HG03521 (cell line): ENCODE measurements at regions not wholly inside any gene's neighbourhood (a gene's known extent, or its start where the extent isn't known, plus 50 kb on each side); places are given as distances from the start of the nearest gene placed in this dataset.

Source experiments
- ATAC-seq: cut with Tn5 transposase; IDR thresholded peaks from one replicate; pipeline ENCODE4 v1.9.1; 2021; ENCODE audit warnings: mild to moderate bottlenecking, moderate library complexity; ENCODE audit not compliant: unreplicated experiment

DNA sequence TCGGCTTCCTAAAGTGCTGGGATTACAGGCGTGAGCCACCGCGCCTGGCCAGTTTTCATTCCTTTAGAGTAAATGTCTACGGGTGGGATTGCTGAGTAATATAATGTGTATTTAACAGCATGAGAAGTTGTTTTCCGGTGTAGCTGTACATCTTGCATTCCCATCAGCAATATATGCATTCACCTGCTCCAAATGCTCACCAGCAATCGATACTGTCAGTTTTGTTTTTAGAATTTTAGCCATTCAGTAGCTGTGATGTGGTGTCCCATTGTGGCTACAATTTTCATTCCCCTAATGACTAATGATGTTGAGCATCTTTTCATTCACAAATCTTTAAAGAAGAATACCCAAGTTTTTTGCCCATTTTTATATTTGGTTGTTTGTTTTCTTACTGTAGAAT is 134.8 kb upstream of the RGMA start:
- no peak for ATAC-seq

DNA sequence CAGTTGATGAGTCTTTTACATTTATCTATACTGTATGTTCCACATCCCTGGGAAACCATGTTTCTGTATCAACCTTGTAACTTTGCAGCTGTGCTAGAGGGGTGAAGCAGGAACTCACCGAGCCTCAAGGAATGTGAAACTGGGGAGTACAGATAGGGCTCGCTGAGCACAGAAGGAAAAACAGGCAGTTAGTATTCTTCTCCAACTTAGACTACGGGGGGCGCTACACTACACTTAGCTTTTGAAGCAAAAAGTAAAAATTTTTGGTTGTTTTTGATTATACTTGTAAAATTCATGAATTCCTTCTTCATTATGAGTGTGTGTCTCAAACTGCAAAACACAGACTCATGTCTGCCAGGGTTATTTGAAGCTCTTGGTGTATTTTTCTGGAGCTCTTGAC is 132.7 kb upstream of the RGMA start:
- ATAC-seq = no peak

DNA sequence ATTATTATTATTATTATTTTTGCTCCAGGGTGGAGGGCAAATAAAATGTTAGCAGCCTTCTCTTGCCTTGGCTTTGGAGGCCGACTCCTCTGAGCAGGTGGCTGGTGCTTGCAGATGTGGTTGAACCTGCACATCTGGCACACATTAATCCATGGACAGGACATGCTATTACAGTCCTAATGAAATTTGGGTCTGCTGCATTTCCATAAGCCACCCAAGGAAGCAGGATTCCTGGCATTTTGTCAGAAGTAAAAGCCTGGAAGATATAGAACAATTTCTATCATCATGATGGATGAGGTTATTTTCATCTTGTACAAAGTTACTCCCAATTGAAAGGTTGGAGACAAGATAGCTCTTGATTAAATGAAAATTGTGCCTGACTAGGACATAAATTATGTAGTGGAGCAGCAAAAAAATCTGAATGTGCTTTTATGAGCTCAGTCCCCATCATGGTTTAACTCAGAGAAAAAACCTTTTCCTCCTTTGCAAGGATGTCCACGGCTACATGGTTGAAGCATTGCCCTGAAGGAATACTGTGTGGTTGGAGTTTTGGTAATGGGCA is 130.9 kb upstream of the RGMA start:
- no peak for ATAC-seq

DNA sequence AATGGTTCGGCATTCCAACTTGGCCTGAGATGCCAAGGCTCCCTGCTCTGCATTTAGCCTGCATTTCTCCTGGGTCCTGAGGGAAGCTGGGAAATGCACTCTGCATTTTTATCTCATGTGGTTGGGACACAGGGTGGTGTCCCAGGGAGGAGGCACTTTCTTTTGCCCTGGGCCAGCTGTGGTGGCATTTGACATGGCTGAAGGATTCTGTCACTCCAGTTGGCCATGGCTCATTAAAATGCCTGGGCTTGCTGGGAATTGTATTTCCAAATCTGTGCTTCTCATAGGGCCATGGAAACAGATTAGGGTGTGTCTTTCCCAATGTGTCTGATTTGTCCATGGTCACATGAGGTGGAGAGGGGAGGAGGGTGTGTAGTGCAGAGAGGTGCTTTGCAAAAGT is 128.3 kb upstream of the RGMA start:
- no peak for ATAC-seq

DNA sequence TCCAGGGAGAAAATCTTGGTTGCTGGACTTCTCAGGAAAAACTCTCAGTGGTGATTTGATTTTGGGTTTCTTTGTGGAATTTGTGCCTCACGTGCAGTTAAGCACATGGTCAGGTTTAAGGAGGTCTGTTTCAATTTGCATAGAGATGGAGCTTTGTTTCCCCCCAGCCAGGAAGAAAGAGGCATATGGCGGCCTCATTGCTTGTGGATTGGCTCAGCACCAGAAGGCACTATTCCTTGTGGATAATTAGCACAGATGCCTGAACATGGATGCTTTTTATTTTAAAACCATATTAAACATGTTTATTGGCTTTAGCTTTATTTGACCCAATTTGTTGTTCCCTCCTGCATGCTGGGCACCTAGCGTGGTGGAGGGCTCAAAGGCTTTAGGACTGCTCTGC is 125.1 kb upstream of the RGMA start:
- no peak for ATAC-seq

DNA sequence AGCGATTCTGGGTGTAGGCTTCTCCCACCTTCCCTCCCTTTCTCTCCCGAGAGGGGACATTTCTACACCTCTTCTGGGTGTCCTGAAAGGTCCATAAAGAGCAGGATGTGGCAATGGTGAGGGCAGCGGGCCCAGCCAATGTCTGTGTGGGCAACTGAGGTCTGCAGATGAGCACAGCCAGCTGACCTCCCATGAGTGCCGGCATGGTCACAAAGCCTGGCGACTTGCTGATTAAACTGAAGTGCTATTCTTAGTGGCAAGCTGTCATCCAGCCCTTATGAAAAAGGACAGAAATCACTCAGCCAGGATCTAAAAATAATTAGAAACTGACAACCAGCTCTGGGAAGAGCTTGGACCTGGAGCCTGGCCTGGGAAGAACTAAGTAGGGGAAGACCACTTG is 124.3 kb upstream of the RGMA start:
- ATAC-seq = no peak

DNA sequence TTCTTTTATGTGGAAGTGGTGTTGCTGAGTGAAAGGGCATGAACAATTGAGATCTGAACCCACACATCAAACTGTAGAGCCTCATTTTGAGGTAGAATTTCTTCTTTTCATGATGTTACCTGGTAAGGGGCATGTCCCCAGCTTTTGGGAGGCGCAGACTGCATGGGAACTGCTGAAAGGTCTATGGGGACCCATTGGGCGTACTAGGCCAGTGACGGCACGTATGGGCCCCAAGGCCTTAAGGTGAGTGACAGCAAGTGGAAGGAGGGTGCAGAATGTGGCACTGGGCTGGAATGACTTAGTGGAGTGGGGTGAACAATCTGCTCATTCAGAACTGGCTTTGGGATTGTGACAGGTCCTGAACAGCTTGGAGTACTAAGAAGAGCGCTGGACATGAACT is 123.6 kb upstream of the RGMA start:
- ATAC-seq = no peak

DNA sequence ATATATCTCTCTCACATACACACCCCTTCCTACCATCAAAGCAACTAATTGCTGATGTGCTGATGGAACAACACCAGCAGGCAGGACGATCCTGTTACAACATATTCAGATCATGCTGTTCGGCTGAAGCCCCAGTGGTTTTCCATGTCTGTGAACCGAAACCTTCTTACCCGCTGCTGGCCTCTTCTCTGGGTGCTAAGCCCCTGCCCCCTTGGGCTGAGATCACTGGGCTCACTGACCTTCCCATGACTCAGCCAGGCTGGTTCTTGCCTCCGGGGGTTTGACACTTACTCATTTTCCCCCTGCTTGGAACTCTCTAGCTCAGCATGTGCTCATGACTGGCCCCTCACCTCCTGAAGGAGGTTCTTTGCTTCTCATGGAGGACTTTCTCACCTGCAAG is 122.0 kb upstream of the RGMA start:
- no peak for ATAC-seq

DNA sequence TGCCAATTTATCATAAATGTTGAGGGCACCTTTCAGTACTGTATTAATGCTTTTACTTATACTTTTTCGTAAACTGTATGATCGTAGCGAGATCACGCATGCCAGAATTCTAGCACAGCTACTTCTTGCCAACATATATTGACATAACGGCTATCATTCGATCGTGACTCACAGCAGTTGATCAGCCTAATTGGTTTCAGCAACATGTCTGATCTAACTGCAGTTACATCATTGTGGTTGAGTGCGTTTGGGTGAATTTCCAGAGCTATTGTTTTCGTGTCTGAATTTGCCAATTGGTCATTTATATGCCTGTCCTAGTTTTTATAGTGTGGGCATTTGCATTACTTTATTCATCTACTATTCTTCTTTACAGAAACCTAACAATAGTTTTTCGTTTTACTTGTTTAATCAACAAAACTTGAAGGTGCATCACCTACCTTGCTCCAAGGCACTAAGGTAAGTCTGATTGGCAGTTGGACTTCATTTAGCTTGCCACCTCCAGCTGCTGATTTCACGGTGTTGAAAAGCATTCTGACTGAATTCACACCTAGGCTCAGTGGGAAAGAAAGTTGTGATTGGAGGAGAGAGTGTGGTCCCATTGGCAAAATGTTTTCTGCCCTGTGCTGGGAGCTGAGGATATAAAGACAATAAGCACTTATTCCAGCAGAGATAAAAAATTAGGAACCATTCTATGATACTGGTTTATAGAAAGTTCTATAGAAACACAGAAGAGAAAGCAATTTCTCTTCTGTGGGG is 120.9 kb upstream of the RGMA start:
- ATAC-seq = no peak

DNA sequence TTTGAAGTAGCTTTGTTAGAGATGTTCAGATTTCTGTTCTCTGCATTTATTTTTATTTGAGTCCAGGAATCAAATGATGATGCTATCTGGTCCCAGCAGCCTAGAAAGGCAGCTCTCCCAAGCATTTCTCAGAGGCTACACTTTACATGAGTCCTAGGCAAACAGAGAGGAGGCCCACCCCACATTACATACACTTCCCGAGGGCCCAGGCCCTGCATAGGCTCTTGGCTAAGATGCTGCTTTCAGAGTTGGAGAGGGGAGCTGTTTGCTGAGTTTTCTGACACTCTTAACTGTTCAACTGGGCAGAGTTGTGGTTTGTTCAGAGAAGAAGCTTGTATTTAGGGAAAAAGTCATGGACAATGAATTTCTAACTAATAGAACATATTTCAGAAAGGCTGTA is 117.9 kb upstream of the RGMA start:
- no peak for ATAC-seq

DNA sequence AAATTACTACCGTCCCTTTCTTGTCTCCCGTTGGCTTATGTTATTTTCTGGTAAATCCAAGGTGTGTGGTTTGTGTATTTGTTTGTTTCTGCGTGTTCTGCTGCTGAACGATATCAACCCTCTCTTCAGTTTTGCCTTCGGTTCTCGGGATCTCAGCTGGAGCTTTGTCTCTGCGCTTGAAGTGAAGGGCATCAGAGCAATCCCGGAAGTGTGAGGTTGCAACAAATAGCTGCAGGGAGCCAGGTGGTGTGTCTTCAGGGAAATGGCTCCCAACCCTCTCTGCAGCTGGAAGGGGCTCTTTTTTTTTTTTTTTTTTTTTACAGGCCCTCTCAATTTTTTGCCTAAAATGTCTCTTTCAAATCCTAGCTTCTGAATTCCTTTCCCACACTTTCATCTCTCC is 116.4 kb upstream of the RGMA start:
- ATAC-seq = no peak

DNA sequence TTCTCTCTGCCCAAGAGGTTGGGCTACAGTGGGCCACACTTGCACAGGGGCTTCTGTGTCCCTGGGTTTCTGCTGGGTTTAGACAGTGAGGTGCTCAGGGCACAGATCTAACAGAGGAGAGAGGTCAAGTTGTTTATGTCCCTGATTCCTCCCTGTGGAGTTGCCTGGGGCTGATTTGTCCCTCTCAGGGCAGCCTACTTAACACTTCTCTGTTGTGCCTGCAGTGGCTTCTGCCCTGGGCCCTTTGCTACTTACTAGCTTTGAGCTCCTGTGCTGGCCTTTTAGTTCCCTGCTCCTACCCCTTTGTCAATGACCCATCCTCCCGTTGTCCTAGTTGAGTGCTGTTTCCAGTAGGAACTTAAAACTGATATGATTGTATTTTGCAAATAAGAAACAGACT is 114.0 kb upstream of the RGMA start:
- no peak for ATAC-seq

DNA sequence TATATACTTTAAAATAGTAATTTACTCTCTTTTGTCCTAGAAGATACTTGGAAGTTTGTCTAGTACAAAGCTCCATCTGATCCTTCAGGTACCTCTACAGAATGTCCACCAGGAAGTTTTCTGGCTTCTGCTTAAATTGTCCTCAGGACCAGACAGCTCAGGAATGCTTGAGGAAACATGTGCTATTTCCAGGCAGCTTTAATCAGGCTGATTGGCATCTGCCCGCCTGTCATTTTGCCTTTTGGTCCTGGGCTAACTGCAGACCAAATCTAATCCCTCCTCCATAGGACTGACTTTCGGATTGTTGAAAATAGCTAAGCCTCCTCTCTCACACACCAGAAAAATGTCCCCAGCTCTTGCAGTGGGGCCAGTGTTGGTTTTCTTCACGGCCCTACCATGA is 113.4 kb upstream of the RGMA start:
- ATAC-seq = no peak

DNA sequence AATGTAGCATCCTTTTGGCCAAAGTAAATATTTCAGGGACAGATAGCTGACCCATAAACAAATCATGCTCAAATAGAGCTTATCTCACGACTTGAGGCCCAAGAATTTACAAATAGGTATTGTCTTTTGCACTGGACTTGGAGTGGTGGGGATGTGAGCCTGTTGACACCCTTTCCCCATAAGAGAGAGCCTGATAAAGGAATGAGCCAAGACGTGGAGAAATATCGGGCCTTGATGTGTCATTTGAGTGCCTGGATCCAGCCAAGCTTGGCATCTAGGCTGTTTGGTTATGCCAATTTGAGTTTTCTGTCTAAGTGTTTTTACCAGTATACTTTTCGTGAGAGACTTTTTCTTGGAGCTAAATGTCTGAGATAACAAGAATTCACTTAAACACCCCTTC is 112.9 kb upstream of the RGMA start:
- ATAC-seq = no peak

DNA sequence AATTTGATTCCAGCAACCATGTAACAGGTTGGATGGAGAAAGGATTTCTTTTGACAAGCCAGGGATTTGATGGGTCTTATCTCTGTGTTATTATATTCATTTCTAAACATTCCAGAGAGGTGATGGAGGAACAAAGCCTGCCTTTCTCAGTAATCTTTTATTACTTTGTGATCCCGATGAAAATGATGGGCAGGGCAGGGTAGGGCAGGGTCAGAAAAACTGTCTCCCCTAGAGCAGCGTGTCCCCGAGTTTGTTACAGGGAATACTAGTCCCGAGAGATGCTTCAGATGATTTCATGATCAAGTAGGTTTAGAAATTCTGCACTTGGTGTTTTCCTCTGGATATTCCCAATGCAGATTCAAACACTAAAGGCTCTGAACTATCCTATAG is 111.8 kb upstream of the RGMA start:
- ATAC-seq = no peak

DNA sequence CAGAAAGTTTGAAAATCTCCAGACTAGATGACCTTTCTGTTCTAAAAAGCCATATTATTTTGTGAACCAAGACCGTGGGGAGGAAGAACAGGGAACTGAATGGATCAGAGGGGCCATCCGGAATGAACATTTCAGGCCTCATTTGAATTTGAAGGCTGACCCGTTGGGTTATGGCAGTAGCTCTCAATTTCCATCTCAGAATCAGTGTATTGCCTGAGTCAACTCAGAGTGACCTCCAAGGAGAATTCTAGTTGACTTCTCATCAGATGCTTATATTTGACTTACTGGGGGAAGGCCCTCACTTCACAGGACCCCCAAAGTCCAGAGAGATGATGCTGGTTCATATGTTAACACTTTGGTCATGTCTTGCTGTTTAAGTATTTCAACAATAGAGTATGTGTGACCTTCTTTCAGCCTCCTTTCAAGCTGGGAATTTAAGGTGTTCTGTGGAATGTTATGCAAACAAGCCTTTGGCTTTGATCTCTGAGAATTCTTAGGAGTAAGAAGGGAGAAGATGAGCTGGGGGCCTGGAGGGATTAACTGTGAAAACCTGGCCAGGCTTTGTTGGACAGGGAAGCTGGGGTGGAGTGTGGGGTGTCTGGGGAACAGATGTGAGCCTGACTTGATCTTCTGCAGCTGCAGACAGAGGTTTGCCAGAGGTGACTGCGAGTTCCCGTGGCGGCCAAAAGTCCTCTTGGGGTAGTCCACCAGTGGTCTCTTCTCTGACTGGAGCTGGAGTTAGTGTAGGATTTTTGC is 111.2 kb upstream of the RGMA start:
- no peak for ATAC-seq

DNA sequence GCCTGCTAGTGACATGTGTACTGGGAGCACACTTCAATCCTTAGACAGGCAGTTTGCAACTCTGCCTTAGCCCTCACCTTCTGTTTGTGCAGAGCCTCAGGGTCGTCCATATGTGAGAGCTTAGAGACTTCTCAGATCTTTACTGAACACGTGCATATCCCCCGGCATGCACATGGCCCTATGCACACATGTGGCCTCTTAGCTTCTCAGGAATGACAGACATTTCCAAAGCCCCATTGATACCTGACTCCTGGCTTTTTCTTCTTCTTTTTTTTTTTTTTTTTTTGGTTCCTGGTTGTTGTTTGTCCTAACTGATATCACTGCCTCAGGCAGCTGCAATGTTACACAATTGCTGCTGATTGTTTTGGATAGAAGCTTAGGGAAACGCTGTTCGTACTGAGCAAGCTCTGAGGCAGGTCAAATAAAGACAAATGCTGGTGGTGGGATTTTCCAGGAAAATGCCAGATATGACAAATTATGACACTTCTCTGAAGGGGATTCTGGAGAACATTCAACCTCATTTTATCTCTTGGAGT is 107.2 kb upstream of the RGMA start:
- ATAC-seq = no peak

DNA sequence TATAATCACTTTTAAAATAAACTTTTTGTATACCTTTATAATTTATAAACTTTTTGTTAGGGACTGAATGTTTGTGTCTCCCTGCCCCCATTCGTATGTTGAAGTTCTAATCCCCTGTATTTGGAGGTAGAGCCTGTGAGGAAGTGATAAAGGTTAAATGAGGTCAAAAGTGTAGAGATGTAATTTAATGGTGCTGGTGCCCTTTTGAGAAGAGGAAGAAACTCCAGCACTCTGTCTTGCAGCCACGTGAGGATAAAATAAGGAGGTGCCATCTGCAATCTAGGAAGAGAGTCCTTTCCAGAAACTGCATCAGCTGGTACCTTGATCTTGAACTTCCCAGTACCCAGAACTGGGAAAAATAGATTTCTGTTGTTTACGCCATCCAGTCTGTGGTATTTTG is 106.1 kb upstream of the RGMA start:
- no peak for ATAC-seq

DNA sequence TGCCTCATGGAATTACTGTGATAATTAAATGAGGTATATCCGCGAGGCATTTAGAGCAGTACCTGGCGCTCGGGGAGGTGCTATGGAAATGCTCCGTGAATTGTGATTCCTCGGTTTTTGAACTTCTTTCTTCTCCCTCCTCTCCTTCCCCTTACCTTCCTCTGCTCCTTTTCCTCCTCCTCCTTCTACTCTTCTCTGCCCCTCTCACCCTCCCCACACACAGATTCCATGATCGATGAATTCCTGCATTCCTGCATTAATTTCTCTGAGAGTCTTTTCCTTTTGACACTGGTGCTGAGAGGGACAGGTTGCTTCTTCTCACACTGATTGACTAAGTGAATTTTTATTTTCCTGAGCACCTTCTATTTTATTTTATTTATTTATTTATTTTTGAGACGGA is 101.2 kb upstream of the RGMA start:
- no peak for ATAC-seq

DNA sequence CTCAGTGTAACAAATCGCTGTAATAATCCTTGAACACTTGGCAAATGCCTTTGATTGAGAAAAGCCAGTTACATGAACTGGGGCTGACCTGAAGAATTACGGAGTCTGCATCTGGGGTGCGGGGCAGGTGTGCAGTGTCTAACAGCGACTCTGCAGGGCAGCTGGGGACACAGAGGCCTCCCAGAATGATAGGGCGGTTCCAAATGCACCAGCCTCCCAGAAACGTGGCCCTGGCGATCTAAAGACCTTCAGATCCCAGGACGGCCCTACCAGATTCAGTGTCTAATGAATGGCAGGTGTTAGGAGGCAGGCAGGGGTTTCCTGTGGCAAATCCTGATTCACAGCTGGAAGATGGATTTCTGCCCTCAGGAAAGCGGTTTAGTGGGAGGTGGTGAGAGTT is 100.5 kb upstream of the RGMA start:
- ATAC-seq = no peak

DNA sequence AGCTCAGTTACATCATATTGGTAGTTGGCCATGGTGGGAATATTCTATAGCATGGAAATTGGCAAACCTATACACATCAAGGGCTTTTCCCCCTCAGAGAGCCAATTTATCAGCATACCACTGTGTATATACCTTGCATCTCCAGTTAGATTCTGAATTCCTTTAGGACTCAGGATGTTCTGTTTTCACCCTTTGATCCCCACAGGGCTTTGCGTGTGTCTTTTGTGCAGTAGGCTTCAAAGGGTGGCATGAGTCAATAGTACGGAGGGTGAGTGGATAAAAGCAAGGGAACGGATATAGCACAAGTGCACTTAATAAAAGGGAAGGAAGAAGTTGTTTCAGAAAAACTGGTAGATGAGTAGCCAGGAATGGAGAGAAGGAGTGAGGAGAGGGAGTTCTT is 99.2 kb upstream of the RGMA start:
- ATAC-seq = no peak

DNA sequence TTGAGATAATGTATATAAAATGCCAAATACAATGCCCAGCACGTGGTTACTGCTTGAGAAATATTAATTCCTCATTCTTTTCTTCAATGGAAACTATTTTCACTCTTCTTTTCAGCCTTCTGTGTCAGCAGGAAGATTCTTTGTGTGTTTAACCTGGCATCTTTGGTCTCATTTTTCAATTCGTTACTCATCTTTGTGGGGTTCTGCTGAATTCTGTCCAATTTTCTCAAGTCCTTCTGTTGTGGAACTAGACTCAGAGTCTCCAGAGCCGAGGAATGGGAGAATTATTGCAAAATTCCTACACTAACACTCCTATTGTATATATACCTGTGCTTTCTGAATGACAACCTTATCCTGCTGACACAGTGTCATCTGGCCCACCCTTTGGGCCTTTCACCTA is 96.8 kb upstream of the RGMA start:
- ATAC-seq = no peak
